SIG-M5 treated with dmso at 0.1 percent for 504 hours (cell line): ENCODE measurements at regions not wholly inside any gene's neighbourhood (a gene's known extent, or its start where the extent isn't known, plus 50 kb on each side); places are given as distances from the start of the nearest gene placed in this dataset.

Source experiments
- DNase-seq: peaks from one replicate; lab custom pipeline; 2025; ENCODE audit not compliant: unreplicated experiment; lab: John Stamatoyannopoulos, UW

DNA sequence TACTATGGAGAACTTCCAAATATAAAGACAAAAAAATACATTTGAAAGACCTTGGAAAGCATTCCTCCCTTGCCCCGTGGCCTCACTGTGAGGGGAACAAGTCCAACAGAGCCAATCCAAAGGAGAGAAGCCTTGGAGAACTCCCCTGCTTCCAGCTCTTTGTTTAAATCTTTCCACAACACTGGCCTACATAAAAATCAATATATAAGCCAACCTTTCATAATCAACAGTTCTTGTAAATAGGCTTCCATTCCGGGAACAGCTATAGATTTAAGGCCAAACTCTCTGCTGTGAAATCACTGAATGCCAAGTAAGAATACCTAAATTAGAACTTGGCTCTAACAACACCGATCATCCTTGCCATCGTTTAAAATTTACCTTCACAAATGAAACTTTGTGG lies 242.1 kb downstream of the HACE1 start:
- no peak for DNase-seq

DNA sequence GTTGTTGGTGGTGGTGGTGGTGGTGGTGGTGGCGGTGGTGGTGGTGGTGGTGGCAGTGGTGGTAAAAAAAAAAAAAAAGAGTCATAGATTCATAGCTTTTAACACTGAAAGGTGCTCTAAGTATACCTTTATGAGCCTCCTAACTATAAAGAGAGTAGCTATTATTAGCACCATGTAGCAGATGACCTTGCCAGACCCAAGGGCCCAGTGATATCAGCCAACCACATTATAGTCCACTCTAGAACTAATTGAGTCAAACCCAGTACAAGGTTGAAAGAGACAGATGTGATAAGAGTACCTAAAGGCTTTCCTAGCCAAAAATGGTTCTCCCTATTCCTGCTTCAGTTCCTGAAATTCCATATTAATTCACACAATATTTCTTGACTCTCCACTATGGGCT lies 245.3 kb downstream of the HACE1 start:
- DNase-seq: no peak

DNA sequence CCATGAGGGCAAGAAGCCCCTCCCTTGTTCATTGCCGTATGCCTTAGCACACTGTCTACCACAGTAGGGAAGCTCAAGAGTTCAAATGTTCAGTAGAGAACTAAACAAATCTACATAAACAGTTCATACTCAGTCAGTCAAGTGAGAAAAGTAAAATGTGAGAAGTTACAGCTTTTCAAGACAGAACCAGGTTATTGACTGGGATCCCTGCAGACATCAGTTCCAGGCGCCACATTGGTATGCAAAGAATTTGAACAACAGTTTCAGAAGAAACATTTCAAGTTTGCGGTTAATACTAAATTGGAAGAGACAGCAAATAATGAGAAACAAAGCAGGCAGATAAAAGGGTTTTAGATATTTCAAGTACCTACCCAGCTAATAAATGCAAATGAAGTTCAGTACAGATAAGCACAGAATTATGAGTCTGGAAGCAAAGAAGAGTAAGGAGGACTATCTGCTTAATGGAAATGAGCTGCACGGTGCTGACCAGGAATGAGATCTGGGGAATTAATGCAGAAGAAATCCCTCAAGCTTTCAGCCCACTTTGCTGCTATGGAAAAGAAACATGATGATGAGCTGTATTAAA lies 246.2 kb downstream of the HACE1 start:
- DNase-seq: no peak

DNA sequence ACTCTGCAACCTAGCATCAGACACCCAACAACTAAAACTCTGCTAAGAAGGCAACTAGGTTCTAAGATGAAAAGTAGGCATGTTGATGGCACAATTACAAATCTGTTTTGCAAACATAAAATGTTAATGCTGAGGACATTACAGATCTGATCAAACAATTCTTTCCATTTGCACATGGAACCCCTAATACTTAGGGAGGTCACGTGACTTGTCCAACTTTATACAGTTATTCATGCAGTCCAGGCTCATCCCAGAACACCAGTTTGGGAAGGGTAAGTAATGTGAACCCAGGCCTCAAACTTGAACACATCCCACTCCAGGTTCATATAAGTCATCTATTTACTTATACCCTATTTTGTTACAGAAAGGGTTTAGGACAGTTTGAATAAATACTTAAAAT lies 247.2 kb downstream of the HACE1 start:
- DNase-seq: no peak

DNA sequence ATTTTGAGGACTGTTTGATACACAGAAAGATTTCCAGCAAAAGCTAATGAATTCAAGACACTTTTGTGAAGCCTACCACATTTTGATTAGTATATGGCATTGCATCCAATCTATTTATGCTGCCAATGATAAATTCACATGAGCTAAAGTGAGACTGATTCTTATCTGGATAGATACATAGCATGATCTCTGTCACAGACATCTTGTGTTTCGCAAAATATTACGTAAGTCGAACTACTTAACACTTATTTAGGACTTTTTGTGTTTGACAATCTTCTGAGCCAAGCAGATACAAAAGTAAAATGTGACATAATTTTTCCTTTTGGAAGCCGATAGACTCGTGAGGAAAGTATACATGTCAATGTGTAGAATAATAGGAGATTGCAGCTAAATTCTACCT lies 251.6 kb downstream of the HACE1 start:
- no peak for DNase-seq

DNA sequence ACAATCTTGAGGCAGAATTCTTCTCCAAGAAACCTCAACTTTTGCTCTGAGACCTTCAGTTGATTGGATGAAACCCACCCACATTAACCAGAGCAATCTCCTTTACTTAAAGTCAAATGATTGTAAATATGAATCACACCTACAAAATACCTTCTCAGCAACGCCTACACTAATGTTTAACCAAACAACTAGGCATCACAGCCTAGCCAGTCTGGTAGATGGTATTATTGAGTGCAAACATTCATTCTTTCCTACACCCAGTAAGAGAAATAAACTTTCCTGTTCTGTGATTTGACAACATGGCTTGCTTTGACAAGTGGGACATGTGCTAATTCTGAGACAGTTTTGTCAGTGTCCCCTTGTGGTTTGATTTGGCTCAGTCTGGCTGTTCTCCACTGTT lies 252.2 kb downstream of the HACE1 start:
- DNase-seq: no peak

DNA sequence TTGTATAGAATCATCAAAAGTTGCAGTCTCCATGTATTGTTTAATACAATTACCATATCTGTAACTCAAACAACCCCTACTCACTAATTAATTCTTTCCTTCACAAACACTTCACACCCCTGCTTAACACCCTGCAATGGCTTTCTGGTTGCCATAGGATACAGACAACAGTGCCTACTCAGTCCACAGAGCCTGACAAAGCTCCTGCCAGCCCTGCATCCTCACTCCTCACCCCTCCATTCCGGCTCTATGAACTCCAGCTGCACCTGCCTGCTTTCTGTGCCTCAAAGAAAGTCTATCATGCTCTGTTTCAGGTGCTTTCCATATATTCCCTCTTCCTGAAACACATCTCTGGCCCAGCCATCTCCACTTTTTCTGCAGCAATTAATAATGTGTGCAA lies 253.4 kb downstream of the HACE1 start:
- DNase-seq: no peak

DNA sequence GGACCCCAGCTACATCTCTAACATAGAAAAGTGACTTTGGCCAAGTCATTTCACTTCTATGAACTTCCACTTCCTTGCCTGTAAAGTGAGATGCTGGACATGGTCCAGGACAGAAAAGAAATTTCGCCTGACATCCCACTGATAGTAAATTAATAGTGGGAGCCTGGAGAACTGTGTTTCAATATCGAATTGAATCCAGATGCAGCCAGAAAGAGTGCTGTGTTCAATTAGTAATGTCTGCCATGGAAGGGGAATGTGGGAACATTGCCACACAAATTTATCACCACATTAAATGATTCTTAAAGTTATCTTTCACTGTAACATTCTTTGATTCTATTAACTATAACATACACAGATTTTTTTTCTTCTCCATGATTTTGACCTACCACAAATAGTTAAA lies 255.0 kb downstream of the HACE1 start:
- DNase-seq: no peak

DNA sequence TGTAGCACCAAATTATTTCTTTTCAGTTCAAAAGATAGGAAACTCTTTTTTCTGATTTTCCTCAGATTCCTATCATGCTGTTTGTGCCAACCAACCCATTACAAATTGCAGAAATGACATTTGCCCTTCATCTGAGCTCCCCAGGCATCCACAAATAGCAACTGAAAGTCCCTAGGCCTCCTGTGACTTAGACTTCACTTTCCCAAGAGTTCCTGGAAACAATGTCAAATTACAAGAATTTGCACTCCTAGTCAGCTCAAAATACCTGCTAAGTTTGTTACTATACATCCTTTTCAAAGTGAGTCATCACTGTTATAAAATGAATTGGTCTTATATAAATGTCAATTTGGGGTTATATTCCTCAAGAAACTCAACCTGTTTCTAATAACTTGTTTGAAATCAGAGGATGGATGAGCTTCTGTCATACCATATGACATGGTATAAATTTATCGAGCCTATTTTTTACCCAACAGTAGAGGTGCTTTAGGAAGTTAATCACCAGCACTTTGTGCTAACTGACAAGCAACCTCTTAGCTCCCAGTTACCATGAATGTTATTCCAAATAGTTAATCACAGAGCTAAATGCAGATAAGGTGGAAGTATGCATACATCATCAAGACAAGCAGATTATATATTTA lies 256.5 kb downstream of the HACE1 start:
- no peak for DNase-seq

DNA sequence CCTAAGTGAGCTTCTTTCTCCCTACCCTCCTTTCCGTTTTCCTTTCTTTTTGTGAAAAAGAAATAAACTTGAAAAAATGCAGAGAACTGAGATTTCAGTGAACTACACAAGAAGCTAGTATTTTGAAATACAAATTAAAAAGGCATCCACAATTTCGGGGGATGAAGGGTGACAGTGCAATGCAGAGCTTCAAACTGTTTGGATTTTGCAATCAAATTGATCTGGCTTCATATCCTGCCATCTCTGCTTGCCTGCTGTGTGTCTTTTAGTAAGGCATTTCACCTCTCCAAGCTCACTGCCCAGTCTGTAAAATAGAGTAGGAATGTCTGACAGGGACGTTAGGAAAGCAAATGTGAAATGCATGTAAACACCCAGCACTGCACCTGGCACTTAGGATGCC lies 258.0 kb downstream of the HACE1 start:
- no peak for DNase-seq

DNA sequence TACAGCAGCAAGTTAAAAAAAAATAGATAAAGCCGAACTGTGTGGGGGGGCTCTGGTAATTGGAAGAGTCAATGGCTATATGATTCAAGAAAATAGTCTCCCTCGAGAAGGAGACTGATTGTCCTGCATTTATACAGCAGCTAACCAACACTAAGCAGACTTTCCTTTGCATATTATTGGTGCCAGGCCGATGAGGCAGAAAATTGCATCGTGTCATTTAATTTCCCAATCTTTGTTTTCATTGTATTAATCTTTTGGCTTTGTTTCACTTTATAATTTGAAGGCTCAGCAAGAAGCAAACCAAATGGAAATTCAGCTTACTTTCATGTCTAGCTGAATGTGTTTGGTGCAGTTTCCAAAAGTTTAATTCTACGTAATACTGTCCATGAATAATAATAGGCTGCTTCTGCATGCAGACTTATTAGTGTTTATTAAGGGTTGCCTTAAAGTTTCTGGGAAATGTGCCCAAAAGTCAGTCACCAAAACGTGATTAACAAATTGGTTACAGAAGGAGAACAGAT lies 258.5 kb downstream of the HACE1 start:
- no peak for DNase-seq

DNA sequence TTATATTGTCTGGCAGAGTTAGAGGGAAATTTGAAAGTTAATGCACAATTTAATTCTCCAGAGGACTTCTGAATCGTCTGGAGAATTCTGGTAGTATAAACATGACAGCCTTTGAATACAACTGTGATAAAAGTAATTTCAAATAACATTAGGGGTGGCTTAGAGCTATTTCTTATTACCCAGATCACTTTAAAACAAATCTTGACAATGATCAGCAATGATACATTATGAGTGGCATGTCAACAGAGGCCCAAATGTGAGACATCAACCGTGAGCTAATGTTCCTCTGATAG lies 259.1 kb downstream of the HACE1 start:
- DNase-seq: no peak

DNA sequence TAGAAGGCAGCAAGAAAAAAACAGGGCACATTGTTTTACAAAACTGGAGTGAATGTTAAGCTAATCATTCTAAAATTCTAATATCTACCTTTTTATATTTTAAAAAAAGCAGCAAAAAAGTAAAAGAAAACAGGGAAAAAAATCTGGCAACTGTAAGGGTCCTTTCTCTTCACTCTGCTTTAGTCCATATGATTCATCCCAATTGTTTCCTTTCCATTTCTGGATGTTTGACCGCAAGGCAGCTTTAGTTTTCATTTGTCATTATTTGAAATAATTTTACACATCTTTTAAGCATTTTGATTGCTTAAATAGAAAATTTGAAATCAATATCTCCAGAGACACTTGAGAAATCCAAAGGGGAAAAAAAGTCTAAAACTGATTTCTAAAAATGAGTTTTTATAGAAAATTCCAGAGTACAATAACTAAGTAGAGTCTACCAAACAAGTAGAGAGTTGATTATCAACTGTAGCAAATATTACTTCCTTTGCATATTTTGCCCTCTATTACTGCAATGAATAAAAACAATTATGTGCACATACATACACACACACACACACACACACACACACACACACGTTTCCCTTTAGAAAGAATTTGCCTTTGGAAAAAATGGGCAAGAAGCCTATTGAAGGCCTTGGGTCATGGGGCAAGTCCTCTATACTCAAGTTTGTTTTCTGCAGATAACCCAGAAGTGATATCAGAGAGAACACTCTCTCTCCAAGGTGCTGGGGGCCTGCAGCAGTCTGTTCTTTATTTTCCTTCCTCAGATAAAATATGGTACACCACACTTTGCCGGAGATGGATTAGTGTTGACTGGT lies 259.7 kb downstream of the HACE1 start:
- DNase-seq: no peak

DNA sequence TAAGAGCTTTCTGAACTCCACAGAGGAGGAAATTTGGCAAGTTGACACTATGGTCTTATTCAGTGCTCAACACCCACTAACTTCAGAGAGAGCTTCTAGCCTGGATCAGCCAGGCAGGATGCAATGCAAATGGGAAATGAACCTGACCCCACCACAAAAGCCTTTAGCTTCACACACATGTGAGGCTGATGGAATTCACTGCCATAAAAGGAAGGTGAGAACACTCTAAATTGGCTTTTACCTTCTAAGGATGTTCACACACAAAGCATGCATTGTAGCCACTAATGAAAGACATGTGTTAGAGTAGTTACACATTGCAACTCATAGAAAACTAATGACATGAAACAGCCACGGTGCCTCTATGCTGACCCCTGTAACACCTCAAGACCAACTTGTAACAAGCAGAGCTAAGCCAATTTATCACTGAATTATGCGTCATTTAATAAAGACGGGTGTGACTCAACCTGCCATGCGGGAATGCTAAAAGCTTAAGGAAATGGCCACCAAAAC lies 262.1 kb downstream of the HACE1 start:
- DNase-seq: no peak

DNA sequence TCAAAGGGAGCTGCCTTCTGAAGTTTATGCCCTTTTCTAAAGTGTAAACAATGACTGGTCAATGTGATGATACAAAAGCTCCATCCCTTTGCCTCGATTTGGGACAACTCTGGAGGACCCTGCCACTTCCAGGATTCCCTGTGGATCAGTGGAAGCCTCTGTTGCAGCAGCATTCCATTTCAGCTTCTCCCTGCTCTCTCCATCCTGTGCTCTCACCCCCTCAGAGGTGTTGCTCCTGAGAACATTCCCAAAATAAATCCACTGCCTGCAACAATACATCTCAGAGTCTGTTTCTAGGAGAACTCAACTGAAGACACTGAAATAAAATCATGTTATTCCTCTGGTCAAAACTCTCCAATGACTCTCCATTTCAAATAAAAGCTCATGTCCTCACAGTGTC lies 263.6 kb downstream of the HACE1 start:
- DNase-seq: no peak

DNA sequence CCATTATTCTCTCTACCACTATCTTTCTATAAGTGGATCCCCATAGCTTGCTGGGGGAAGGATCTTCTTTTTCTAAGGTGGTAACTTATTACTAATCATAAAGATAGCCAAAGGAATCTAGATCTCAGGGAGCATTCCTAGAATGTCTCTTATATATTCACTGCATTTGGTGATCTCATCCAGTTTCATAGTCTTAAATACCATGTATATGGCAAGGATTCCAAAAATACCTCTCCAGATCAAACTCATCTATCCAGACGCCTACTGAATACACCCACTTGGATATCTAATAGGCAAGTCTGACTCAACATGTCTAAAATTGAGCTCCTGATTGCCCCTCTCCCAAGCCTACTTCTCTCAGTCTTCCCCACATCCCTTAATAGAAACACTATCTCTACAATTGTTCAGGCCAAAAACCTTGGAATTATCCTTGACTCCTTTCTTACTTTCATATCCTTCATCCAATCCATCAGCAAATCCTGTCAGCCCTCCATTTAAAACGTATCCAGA lies 264.4 kb downstream of the HACE1 start:
- DNase-seq: no peak

DNA sequence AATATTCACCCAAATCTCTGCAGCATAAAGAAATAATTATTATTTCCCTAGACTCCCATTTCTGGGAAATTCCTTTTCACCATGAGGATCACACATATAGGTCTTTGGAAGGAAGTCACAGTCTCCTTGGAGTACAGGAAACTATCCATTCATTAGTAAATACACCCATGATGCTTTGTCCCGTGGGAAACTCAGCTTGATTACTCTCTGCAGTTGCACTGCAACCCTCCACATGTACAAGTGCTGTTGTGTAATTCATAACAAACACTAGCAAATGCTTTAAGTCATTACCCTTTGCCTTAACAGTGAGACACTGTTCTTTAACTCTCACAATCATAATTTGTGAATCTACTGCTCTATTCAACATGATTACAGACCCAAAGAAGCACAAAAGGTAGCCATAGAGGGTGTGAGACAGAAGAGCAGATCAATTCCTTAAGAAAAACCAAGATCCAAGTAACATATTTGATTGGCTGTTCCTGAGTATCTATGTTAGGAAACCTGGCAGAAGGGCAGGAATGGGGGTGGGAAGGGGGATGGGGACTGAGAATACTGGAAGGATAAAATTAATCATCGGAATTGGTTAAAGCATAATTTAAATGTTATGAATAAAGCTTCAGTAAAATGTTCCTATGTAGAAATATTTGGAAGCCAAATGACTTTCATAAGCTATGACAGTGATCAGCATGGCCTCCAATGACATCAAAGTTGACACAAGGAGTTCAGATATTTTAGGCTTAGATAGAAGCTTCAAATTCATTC lies 268.0 kb downstream of the HACE1 start:
- DNase-seq: no peak

DNA sequence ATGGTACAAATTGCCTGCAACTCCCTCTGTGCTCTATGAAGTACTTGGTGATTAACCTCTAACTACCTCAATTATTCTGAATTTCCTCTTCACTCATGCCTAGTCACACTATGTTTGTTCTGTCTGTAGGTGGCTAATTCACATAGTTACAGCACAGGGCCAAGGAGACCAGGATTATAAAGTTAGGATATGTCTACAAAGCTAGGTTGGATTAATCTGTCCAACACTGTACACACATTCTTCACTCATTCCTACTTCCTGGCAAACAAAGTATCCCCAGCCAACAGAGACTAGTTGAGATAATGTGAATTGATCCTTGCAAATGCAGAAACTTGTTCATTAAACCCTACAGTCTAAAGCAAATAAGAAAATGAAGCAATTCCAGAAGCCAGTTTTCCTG lies 269.8 kb downstream of the HACE1 start:
- no peak for DNase-seq

DNA sequence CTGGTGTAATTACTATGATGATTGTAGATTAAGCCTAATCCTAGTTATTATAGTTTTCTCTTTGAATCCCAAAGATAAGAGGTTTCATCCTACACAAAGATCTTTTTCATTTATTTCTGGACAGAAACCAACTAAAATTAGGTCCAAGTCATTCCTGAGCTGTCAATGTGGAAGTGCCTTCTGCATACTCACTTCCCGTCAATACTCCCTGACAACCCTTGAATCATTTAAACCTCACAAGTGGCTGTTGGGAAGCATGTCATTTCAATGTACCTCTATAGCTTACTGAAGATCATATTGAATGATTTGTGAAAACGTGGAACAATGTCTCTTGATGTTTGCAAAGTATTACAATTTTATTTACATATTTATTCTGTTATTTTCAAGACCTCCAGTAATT lies 274.1 kb downstream of the HACE1 start:
- DNase-seq: no peak

DNA sequence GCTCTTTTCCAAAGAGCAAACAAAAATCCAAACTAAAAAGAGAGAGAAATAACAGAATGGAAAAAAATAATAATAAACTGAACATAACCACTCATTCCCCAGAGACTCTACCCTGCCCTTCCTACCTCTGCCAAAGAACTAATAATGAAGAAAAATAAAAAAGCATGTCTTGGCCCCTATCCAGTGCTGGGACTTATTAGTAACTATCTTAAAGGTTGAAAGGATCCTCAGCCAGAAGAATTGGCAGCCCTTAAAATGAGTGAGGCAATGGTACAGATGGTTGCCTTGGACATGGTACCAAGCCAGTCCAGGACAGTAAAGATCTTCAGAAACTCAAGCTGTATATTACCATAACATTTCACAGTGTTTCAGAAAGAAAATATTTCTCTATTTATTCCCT lies 279.3 kb downstream of the HACE1 start:
- DNase-seq: no peak

DNA sequence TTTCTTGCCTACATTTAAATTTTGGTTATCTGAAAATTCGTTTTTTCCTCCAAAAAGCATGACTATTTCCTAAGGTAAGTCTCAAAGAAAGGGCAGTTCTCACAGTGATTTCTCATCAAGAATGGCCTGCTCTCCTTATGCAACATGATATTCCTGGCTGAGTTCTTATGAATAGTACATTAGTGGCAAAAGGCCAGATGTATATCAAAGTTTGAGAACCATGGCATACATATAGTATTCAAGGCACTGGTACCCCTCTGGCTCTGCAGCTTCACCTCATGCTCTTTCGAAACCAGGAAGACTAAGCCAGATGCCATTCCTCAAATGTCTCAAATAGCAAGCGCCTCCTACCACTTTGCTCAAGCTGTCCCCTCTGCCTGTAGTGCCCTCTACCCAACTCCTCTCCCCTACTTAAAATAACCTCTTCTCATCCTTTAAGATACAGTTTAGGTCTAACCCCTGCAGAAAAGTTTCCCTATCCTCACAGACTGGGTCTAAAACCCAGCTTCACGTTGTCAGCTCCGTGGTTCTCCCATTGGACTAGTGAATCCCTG lies 280.3 kb downstream of the HACE1 start:
- DNase-seq: no peak
